GM11168 (cell line): ENCODE measurements at regions not wholly inside any gene's neighbourhood (a gene's known extent, or its start where the extent isn't known, plus 50 kb on each side); places are given as distances from the start of the nearest gene placed in this dataset.

Source experiments
- in situ Hi-C: fragments of 300-500 bp; cut with MboI; formaldehyde crosslinking; loops from one replicate; pipeline ENCODE4 v1.12.0; 2022; ENCODE audit warnings: low sequenced_read_pairs; ENCODE audit not compliant: unreplicated experiment

DNA sequence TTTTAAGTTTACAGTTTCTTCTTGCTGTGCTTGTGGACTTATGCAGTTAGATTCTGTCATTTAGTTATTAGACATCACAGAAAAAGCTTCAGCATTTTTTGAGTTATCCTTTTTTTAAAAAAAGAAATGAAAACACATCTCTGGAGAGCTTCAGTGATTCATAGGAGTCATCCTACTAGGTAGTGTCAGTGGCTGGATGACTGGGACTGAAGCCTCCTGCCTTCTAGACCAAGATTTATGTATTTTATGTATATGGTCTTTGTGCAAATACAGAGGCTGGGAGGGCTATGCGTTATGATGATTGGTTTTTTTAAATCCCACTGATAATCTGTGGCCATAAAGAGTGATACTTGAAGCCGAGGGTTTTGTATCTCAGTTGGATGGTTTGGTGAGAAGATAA, 125.9 kb upstream of the JAG1 start:
- in situ Hi-C loops, result no loop called here

DNA sequence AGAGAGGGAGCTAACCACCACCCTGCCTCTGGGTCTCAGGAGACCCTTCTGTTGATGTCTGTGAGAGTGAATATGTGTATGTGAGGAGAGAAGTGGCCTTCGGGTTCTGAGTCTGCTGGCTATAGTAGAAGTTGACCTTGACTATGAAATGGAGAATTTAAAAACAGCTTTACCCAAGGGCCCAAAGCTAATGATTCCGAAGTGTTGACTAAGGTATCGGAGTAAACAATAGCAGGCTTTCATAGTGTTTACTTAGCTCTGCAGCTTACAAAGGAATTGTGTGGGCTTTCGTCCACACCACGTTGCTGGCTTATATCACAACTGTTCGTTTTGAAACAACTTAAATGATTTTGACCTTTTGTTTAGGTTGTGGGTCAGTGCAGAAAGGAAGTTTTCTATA, 126.5 kb upstream of the JAG1 start:
- in situ Hi-C loops, result no loop called here

DNA sequence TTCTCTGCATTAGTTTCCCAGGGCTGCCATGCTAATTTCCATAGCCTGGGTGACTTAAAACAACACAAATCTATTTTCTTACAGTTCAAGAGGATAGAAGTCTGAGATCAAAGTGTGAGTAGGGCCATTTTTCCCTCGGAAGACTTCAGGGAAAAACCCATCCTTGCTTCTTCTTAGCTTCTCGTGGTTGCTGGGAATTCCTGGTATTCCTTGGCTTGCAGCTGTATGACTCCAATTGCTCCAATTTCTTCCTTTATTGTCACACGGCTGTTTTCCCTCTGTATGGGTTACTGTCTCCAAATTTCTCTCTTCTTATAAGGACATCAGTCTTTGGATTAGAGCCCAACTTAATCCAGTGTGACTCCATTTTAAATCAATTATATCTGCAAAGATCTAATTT, 128.4 kb upstream of the JAG1 start:
- in situ Hi-C loops, result no loop called here

DNA sequence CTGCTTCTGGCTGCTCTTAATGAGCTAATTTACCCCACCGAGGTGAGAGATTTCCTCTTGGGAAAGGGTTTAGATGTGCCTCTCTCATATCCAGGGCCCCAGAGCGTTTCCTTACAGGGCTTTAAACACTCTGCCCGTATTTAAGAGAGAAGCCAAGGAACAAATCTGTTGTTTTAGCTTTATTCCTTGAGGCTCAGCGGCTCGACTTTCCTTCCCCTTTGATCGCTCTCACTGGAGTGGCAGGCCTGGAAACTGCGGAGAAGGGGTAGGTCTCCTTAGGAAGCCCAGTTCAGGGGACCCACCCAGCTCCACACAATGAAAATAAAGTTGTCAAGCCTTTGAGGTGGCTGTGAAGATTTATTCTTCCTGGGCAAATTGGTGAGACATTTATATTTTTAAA, 132.0 kb upstream of the JAG1 start:
- in situ Hi-C loops, result no loop called here

DNA sequence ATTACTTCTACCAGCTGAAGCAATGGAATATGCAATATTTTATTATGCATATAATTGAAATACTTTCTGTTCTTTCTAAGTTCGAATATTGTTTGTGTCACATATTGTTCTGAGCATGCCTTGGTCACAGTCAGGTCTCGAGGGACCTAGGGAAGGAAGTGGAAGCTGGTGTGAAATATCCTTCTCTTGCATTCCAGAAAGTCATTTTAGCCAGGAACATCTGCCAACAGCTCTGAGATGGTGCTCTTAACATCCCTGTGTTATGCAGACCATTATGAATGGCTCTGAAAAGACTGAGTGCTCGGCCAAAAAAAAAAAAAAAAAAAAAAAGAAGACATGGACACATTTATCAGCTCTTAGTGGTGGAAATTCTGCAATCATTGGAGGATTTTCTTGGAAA, 132.7 kb upstream of the JAG1 start:
- in situ Hi-C loops, result no loop called here

DNA sequence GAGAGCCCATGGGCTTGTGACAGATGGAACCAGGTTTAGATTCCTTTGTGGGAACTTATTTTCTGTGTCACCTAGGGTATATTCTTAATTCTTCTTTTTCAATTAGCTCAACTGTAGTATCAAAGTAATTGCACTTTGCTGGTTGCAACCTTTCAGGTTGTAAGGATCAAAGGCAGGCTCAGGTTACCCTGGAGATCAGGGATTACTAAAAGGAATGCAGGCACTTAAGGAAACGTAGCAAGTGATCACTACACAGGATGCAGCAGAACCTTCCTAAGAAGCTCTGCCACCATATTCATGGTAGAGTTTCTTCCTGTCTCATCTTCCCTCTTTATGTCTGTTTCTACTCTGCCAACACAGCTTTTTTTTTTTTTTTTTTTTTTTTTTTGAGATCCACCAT, 133.2 kb upstream of the JAG1 start:
- in situ Hi-C loops, result no loop called here

DNA sequence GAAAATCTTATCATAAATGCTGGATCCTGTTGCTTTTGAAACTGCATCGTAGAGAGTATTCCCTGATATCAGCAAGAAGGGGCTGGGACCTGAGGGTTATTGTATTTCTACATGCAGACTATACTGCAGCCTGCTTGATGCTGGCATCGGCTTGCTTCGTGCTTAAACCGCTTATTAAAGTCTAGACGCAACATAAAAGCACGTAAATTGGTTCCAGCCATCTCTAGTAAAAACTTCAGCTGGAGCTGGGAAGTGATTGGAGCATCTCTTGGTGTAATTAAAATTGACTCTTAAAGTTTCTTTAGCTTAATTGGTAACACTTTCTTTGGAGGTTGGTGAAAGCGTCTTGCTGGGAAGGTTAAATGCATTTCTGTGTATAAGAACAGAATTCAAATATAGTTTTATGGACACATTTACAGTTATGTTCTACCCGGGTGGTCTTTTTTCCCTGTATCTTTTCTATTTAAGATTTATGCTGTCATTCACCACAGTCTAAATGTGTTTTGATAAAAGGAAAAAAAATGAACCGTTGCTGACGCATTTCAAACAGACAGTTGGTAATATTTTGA, 139.0 kb upstream of the JAG1 start:
- in situ Hi-C loops, result no loop called here

DNA sequence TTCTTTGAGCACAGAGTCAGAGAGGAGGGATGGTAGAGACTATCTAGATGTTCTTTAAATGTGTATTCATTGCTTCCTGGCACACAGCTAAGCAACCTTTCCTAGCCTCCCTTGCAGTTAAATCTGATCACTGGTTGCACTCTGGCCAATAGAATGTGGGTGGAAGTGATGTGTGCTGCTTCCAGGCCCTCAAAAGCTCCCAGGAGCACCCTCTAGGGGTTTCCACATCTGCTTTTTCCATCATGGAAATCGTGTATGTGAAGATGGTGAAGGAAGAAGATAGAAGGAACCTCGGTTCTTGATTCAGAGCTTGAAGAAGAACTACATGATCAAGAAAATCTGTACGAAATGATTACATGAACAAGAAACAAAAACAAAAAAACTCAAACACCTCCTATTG, 149.8 kb upstream of the JAG1 start:
- in situ Hi-C loops, result no loop called here

DNA sequence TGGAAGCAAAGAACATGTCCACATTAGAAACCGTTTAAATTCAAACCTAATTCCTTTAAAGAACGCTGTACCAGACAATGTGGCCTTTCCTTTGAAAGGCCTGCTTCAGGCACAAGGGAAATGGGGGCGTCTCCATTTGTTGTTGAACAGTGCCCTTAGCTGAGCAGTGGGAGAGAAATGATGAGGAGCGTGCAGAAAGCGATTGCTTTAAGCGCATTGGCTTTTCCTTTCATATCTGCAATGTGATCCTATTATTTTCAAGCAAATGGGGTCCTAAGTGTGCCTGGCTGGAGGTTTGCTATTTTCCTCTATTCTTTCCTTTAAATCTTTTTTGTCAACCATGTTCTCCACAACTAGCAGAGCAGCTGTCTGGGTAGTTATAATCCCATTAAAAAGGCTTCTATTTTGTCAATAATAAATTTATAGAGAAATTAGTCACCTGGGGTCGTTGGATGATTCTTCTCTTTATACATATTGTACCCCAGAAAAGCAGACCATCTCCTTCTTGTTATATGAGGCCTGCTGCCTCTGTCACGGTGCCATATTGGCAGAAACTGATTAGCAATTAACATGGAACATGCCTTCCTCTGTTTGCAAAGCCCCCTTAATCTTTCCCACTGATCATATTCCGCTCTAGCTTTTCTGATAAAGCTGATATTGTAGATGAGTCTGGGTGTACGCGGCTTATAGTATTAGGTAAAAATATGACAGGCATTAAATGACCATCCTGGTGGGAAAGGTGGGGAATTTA, 151.1 kb upstream of the JAG1 start:
- in situ Hi-C loops, result no loop called here

DNA sequence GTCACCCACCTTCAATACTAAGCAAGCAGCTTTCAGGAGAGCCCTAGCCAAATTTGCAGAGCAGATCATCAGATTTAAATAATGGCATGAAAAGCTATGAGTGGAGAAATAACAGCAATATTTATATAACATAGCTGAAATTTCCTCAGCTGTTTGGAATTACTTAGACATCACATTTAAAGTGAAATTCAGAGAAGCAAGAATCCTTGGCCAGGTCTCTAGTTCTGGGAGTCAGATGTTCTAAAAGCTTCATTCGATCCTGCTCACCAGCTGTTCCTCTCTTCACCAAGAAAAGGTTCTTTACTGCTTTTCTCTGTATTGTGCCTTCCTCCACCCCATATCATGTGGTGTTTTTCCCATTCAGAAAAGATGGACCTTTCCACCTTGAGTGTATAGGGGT, 152.3 kb upstream of the JAG1 start:
- in situ Hi-C loops, result no loop called here

DNA sequence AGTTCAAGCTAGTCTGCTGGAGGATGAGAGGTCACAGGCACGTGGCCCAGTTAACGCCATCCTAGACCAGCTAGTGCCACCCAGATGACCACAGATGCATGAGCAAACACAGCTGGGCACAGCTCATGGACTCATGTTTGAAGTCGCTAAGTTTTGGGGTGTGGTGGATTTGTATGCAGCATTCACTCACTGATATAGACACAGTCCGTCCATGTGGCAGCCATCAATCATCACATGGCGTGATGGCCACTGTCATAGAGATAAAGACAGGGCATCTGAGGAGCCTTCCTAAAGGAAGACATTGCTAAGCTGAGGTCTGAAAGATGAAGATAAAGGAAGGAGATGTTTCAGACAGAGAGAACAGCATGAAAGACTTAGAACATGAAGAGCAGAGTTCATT, 154.4 kb upstream of the JAG1 start:
- in situ Hi-C loops, result no loop called here

DNA sequence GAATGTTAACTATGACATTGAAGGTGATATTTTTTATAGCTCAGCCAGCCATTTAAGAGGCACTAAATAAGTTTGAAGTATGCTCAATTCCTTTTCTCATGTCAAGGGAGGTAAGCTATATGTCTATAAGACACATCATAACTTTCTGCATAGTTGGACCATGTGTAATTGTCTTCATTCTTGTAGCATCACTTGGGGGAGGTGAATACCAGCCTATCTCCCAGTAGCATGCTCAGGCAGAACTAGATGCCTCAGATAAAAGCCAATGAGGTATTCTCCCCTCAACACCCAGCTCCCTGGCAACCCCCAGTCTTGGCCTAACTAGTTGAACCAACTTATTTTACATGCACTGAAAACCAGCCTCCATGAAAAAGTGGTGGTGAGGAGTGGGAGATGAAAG, 158.3 kb upstream of the JAG1 start:
- in situ Hi-C loops, result no loop called here

DNA sequence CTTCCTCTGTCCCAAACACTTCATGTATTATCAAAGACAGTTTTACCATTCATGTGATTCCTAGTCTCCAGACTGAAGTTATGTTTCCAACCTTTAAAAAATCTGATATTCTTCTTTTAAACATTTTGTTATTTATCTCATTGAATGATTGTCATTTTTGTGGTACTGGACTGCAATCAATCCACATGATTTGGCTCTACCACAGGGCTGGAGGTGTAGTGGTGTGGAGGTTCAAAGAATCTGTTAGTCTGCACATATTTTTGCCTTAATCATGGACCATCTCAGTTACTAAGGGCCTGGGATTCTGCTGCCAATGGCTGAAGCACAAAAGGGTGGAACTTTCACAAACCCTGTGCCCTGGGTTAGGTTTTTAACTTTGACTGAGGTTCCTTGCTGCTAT, 164.1 kb upstream of the JAG1 start:
- in situ Hi-C loops, result no loop called here

DNA sequence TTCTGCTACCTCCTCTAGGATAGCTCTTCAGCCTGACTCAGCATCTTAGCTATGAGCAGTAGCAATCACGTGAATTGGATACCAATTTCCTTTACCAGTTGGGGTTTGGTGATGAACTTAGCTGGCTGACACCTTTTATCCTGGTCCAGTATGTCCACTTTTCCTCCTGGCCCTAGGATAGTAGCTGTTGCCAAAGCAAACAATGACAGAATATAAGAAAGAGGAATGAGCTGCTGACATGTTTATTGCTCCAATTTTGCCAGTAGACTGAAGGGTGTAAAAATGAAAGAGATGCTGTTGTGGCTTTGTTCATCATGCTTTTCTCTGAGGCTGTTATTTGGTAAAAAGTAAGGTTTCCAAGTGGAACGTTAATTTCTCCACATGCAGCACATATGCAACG, 168.3 kb upstream of the JAG1 start:
- in situ Hi-C loops, result no loop called here

DNA sequence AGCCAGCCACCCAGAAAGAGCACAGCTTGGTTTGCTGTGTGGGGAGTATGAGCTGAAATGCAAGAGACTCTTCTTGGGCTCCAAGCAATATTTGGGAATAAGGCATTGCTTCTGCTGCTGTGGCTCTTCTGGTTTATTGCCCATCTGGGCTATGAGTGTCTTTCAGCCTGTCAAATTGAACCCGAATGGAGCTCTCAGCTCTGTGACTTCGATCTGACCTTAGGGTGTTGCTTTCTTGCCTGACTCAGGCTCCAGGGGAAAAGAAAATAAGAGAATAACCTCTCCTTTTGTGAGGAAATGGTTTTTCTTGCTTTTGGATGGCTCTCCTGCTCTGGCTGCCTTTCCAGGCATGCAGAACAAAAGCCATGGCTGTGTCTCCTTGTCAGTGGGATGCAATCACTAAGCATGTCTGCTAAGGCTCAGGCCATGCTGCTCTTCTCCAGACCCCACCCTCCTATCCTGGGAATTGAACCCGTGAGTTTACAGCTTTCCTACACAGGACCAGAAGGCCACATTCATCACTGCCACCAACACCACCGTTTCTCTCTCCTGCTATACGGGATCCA, 169.4 kb upstream of the JAG1 start:
- in situ Hi-C loops, result no loop called here

DNA sequence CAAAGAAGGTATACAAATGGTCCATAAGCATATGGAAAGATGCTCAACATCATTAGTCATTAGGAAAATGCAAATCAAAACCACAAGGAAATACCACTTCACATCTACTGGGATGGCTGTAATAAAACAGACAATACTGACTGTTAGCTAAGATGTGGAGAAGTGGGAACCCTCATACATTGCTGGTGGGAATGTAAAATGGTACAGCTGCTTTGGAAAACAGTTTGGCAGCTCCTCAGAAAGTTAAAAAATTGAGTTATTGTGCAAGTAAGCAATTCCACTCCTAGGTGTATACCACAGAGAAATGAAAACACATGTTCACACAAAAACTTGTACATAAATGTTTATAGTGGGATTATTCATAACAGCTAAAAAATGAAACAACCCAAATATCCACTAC, 173.0 kb upstream of the JAG1 start:
- in situ Hi-C loops, result no loop called here

DNA sequence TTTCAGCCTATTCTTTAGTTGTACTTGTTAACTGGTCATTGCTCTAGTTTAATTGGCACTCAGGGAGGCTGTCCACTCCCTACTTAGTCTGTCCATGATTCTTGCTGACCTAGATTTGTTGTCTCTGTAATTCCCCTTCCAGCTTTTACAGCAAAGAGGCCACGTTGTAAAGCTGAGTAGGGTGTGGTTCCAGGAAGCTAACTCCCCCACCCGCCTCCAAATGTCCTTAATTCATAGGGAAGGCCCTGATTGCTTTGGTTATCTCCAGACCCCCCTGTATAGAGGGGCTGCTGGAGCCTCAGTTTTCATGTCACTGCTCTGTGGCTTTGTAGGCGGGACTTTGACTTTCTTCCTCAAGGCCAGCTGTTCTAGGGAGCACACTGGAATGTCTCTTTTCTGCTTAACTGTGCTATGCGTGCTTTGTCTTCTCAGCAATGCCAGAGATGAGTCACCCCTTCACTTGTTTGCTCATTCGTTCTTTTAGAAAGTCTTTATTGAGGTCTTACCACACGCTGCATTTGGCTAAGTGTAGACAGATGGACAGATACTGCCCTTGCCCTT, 175.1 kb upstream of the JAG1 start:
- in situ Hi-C loops, result no loop called here

DNA sequence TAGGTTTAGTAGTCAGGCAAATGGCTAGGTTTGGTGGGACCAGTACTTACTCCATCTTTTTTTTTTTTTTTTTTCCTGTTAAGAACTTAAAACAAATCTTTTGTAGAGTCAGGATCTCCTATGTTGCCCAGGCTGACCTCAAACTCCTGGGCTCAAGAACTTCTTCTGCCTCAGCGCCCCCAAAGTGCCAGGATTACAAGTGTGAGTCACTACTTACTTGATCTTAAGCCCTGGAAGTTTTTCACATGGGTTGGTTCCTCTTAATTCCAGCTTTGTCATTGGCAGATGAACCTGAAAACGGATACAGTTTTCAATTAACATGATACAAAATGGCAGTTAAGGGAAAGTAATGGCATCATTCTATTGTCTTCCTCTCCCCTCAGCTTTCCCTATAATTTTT, 179.4 kb upstream of the JAG1 start:
- in situ Hi-C loops, result no loop called here

DNA sequence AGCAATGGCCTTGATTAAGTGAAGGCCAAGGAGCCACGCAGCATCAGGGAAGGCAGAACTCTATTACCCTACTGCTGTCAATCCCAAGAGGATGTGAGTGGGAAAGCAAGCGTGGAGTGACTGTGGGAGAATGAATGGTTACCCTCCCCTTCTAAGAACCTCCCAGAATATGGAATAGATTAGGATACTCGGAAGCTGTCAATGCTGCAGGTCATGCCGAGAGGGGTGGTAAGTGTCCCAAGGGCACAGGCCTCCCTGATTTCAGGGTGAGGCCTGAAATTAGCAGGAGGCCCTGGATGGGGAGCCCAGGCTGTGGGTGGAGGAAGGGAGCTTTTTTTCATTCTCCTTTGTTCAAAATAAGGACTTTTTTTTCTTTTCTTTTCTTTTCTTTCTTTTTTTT, 179.9 kb upstream of the JAG1 start:
- in situ Hi-C loops, result no loop called here

DNA sequence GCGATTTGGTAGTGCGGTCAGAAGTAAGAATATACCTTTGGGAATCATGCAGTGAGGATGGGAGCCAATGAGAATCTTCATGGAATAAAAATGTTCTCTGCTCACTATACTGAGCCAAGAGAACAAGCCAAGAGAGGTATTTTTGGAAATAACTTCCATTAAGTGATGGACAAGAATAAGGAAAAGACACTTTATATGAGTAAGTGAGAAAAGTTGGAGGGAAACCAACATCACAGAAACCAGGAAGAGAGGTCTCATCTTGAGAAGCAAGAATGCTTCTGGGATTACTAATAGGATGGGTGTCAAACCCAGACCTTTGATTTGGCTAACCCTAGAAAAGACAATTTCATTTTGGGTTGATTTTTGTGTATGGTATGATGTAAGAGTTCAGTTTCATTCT, 181.2 kb upstream of the JAG1 start:
- in situ Hi-C loops, result no loop called here

DNA sequence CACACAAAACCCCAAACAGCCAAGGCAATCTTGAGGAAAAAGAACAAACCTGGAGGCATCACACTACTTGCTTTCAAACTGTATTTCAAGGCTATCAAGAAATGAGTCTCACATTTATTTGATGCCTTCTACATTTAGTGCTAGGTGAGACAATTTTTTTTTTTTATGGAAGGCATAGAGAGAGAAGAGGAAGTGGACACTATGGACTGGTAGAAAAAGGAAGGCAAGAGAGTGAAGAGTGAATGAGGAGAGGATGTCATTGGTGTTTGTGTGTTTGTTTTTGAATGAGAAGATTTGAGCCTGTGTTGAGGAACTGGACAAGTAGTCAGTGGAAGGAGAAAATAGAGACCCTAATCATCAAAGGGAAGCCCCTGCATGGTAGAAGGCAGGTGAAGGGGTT, 182.0 kb upstream of the JAG1 start:
- in situ Hi-C loops, result no loop called here
